GM12878 (cell line): ENCODE measurements at regions not wholly inside any gene's neighbourhood (a gene's known extent, or its start where the extent isn't known, plus 50 kb on each side); places are given as distances from the start of the nearest gene placed in this dataset.

Experiments
- ATF3 ChIP-seq: IDR thresholded peaks from 2 replicates; pipeline ENCODE4 v1.6.1; 2011; ENCODE audit warnings: low read depth, mild to moderate bottlenecking, low read length, moderate library complexity, borderline replicate concordance; ENCODE audit errors: extremely low read depth
- CTCF ChIP-seq, 3 experiments: IDR thresholded peaks in 2 of 3; conservative IDR thresholded peaks in 1 of 3; 2 replicates each; pipeline ENCODE4 v1.5.1; 2011; ENCODE audit warnings: low read depth in 3 of 3, low read length in 3 of 3, mild to moderate bottlenecking in 3 of 3, control low read depth in 2 of 3, moderate library complexity in 2 of 3, inconsistent platforms in 1 of 3, mixed read lengths in 1 of 3; ENCODE audit not compliant: control insufficient read depth in 2 of 3, insufficient read depth in 1 of 3; ENCODE audit errors: extremely low read depth in 1 of 3
- EP300 ChIP-seq, 2 experiments: fragments of 150-350 bp in 1 of 2; IDR thresholded peaks; 2 replicates each; pipeline ENCODE4 v1.6.1; 2011 to 2012; ENCODE audit warnings: low read depth in 2 of 2, low read length in 2 of 2, borderline replicate concordance in 1 of 2, improper control_type of control experiment in 1 of 2, inconsistent platforms in 1 of 2; ENCODE audit not compliant: control insufficient read depth in 1 of 2
- EZH2 ChIP-seq: IDR thresholded peaks from 2 replicates; pipeline ENCODE4 v1.6.1; 2012; ENCODE audit warnings: low read depth, mild to moderate bottlenecking, control low read depth, inconsistent platforms, low read length, borderline replicate concordance; ENCODE audit not compliant: control insufficient read depth
- MEF2B ChIP-seq: fragments of 450-650 bp; IDR thresholded peaks from 2 replicates; pipeline ENCODE4 v1.6.1; 2018; ENCODE audit warnings: mild to moderate bottlenecking, moderate library complexity; ENCODE audit not compliant: partially characterized antibody, poor library complexity, severe bottlenecking
- MXI1 ChIP-seq: fragments of 150-350 bp; IDR thresholded peaks from 2 replicates; pipeline ENCODE4 v1.6.1; 2011; ENCODE audit warnings: low read depth, mild to moderate bottlenecking, inconsistent platforms, low read length, improper control_type of control experiment
- NFIC ChIP-seq: IDR thresholded peaks from 2 replicates; pipeline ENCODE4 v1.6.1; 2012; ENCODE audit warnings: low read depth, mild to moderate bottlenecking, inconsistent platforms, low read length, moderate library complexity
- POLR2AphosphoS5 ChIP-seq: IDR thresholded peaks from 2 replicates; pipeline ENCODE4 v1.6.1; 2011; ENCODE audit warnings: mild to moderate bottlenecking, low read length, inconsistent platforms
- RBBP5 ChIP-seq: fragments of 200-600 bp; sonication (generic); conservative IDR thresholded peaks from 2 replicates; pipeline ENCODE4 v1.6.1; 2016
- TARDBP ChIP-seq: IDR thresholded peaks from 2 replicates; pipeline ENCODE4 v1.6.1; 2016; ENCODE audit warnings: borderline replicate concordance
- USF2 ChIP-seq: IDR thresholded peaks from 2 replicates; pipeline ENCODE4 v1.6.1; 2011; ENCODE audit warnings: low read depth, low read length, improper control_type of control experiment, borderline replicate concordance
- YY1 ChIP-seq: IDR thresholded peaks from 2 replicates; pipeline ENCODE4 v1.6.1; 2011; ENCODE audit warnings: low read depth, mild to moderate bottlenecking, low read length
- ZBTB40 ChIP-seq: fragments of 450-650 bp; IDR thresholded peaks from 2 replicates; pipeline ENCODE4 v1.6.1; 2016; ENCODE audit warnings: mild to moderate bottlenecking, moderate library complexity, borderline replicate concordance

- TF ChIP-seq CTCF (IDR thresholded peaks at IDR 0.05 in 2 of 3, conservative IDR thresholded peaks at IDR 0.05 in 1 of 3; ENCODE audit: control insufficient read depth in 2 of 3, extremely low read depth in 1 of 3, insufficient read depth in 1 of 3, low read depth in 3 of 3, low read length in 3 of 3) (no peak), MEF2B (no peak), EZH2 (no peak), YY1 (no peak), NFIC (no peak), USF2 (no peak), TARDBP (no peak), RBBP5 (no peak), EP300 (IDR thresholded peaks at IDR 0.05; ENCODE audit: borderline replicate concordance in 1 of 2, control insufficient read depth in 1 of 2, low read depth in 2 of 2, low read length in 2 of 2) (no peak), POLR2AphosphoS5 (no peak), ZBTB40 (no peak), ATF3 (no peak), MXI1 (no peak)
Measured at GRCh38 chr13:107812014-107812412, 403.3 kb downstream of the LIG4 start.
